NCI-H1105 (cell line): ENCODE measurements at regions not wholly inside any gene's neighbourhood (a gene's known extent, or its start where the extent isn't known, plus 50 kb on each side); places are given as distances from the start of the nearest gene placed in this dataset.

Experiments
- DNase-seq: peaks from one replicate; lab custom pipeline; 2025; lab: John Stamatoyannopoulos, UW

DNA sequence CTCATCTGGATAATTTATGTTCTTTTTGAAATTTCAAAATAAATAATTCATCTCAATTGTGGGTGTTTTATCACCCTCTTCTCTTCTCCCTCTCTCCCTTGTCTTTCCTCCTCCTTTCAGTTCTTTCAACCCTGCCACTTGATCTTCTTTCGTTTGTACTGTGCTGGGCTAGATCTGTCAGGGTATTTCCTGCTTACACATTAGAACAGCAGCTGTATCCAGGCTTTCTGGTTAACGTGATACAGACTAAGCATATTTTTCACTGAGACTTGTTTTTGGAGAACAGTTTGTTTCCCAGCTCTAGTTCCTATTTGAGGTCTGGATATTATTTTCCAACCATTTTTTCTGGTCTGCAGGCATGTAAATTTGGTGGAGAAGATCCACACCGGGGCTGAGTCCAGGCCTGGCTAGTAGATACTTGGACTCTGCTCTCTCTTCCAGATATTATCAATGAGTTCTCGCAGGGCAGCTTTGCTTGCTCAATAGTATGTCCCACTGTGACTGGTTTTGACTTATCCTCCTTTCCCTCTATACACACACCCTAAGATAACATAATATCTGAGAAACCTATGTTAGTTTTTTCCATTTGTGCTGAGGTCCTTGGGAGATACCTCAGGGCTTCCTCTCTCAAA lies 1310.7 kb upstream of the TENM3 start:
- no peak for DNase-seq

DNA sequence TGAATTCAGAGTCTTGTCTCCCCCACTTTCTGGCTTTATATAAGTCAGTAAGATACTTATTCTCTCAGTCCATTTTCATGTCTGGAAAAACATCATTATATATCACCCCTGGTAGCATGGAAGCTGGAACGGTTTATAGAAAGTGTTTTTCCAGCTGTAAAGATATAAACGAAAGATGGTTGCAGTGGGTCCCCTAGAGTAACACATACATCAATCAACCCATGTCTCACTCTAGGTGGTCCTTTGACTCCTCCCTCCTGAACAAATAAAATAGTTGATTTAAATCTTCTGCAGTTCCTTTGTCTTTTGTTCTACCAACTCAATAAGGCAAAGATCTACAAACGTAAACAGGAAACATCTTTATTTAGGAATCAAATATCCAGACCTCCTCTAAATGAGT lies 1306.1 kb upstream of the TENM3 start:
- no peak for DNase-seq

DNA sequence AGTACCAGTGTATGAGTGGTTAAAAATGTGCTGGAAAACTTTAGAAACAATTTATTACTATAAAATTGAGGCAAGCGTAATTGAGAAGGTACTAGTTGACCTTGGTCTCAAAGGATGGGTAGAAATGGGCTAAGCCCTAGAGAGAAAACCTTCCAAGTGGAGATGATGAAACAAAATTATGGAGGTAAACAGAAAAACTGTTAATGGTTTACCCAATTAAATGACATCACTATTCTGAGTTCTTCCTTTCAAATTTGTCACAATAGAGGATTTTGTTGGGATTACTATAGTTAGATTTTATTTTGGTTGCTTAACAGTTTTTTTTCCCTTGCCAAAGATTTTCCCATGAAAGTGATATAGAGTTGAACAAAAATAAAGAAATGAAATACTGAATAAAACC lies 1302.5 kb upstream of the TENM3 start:
- no peak for DNase-seq

DNA sequence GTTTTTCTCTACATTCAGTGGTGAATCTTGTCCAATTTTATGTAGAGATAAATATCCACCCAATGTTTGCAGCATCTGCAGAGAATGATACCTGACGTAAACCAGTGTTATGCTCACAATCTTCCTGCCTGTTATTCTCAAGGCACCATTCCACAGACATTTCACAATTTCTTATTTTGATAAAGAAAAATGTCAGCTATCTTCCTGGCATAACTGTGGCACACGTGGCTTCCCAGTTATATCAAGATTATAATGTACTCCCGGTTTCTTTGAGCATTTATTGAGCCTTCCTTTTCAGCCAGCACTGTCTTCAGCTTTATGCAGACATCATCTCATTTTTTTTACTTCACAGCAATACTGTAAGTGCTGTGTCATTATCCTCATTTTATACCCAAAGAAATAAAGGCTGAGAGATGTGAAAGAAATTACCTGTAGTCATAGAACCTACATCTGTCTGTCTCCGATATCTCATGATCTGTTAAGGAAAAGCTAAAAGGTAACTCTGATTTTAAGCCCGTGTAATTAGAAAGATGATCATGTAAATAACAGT lies 1300.8 kb upstream of the TENM3 start:
- DNase-seq, result no peak

DNA sequence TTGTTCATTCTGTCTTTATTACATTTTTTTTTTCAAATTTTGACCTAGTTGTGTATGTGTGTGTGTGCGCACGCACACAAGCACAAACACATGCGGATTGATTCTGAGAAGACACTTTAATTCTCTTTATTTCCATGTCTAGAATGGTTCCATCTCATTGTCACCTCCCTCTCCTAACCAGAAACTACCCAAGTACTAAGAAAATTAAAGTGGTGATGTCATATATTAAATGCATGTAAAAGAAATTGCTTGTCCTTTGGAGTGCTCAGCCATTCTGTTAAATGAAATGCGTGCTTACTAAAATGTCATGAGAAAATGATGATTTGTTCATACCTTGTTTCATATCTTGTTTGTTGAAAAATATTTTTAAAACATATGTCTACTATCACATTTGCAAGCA lies 1297.0 kb upstream of the TENM3 start:
- no peak for DNase-seq

DNA sequence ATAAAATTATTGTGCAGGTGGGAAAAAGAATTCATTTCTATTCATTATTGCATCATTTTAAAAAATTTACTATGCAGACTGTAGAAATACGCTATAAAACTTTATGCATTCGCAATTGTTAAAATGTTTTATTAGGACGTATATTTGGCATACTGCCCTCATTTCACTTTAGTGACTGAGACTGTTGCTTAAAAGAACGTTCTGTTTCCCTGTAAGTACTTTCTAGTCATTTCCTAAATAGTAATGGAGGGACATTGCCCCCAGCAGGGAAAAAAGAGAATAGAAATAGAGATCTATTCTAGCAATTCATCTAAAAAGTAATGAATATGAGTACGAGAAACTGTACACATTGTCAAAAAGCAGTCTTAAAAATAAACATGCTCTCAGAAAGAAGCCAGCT lies 1295.8 kb upstream of the TENM3 start:
- no peak for DNase-seq

DNA sequence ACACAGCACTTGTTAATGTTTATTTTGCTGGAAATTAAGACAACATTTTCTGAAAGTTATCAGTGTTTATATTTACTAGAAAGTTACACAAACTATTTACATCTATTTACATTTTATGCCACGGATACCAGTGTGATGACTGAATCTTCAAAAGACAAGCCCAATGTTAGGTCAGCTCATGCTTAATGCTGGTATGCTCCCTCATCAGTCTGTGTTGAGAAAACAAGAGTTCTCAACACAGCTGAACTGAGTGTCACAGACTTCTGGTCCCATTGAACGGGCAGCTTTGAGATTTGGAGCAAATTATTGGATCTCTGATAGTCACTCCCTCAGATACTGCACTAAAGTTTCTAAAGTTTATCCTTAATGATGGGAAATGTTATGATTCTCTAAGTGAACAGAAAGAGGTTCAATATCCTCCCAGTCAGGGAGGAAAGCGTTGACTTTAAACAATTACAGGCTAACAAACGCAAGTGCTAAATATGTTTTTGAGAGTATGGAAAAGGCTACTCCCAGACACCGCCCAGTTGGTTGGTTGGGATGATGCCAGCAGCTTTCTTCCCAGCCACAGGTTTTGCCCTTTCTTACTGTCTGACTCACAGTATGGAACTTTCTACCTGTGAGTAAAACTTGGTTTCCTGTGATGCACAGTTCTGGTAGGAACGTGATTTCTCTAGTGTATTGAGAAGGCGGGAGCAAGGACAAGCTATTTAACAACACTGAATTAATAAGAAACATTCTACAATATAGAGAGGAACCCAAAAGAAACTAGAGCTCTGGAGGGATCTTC lies 1293.6 kb upstream of the TENM3 start:
- DNase-seq, result no peak

DNA sequence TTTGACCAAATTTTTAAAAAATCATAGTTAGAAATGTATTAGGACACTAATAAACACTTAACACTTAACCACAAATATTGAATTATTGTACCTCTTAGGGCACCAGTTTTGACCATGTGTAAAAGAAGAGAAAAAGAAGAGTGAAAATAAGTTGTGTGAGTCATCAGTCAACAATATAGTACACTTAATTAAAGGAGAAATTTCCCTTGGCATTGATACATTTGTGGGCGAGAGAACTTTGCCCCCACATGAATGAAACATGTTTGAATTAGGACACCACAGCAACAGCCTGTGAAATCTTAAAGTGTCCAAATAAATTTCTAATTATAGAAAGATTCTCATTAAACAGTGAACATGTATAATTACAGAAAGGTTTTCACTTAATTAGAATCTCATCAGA lies 1292.8 kb upstream of the TENM3 start:
- DNase-seq, result no peak

DNA sequence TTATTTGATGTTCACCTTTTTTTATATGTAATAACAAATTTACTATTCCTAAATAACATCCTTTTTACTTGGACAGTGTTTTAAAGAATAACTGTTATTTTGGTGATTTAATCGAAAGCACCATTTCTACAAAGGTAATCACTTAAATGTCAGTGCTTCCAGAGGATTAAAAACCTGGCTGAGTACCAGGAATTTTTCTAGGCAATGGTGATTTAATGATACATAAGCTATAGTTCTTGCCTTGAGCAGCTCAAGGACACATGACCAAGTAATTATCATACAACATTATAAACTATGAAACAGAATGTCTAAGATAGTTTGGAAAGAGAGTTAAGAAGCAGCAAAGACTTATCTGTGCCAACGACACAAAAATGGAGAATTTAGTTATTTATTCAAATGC lies 1291.9 kb upstream of the TENM3 start:
- DNase-seq, result no peak

DNA sequence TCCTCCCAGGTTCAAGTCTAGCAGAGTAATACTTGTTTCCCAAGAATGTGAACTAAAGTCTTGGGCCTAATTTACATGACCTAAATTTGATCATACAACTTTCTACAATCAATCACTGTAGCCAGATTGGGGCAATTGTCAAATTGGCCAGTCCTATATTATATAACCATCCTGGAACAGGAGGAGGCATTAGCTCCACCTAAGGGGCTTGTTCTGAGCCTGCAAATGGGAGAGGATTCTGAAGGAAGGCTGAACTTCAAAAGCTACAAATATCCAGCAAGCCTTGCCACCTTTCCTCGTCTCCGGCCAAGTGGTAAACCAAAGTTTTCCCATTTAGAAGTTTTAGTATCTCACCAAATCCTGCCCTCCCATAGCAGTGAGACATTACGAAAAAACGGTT lies 1289.6 kb upstream of the TENM3 start:
- DNase-seq, result no peak

DNA sequence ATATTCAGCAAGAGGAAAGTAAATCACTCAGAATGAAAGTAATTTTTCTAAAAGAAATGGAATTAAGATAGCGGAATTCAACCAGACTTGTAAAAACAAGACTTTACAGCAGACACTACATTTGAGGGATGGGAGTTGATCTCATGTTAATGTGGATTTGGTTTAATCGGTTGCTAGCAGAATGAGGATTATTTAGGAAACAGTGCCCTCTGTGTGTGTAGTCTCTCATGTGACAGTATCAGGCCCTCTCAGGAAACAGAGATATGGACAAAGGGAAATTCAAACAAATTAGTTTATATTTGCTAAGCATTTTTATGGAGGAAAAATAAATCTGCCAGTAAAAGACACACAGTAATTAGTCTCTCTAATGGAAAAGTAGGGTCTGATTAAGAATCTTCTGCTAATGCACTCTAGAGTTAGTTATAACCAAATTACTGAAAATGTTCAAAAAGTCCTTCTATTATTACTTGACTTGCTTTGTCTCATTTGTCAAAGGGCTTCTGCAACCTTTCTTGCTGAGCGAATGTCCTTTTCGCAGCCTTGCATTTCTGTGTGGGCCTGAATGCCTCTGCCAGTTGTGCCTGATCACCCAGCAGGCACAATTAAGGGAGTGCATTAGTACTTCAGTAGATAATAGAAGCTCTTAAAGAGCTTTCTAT lies 1282.3 kb upstream of the TENM3 start:
- DNase-seq, result no peak

DNA sequence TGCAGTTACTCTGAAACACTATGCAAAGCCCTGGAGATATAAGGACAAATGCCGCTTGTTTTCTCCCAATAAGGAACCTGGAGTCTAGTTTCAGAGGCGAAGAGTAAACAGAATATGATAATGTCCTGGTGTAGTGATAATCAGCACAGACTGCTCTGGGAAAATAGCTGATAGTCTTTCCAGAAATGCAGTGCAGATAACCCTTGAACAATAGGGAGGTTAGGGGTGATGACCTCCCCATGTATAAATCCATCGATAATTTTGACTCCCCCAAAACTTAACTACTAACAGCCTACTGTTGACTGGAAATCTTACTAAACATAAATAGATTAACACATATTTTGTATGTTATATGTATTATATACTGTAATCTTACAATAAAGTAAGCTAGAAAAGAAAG lies 1280.9 kb upstream of the TENM3 start:
- DNase-seq, result no peak

DNA sequence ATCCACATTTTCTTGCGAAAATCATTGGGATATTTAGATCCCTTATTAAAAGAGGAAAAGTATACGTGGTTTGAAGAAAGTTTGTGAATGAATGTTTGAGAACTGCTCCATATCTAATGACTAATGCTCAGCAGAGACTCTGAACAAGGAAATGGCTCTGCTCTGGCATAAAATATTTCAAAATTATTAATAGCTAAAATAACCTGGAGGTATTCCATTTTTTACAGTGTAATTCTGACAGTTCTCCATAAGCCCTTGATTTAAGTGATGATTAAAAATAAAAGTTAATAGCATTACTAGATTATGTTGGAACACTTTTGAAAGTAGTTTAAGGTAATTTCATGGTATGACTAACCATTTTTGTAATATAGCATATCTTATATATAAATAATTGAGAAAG lies 1276.9 kb upstream of the TENM3 start:
- DNase-seq, result no peak

DNA sequence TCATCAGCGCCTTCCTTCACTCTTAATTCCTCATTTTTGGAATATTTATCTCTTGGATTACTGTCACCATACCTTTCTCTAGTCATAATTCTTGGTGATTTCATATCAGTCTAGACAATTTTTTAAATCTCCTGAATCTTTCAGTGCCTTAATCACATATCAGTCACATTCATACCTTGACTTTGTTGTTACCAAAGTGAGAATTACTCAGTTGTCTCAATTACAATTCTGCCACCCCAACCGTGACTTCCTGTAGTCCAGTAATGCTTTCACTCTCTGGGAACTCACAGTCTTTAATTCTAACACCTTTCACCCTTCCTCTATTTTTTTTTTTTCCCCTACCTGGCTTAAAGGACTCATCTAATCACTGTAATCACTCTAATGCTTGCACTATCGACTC lies 1275.3 kb upstream of the TENM3 start:
- DNase-seq, result no peak

DNA sequence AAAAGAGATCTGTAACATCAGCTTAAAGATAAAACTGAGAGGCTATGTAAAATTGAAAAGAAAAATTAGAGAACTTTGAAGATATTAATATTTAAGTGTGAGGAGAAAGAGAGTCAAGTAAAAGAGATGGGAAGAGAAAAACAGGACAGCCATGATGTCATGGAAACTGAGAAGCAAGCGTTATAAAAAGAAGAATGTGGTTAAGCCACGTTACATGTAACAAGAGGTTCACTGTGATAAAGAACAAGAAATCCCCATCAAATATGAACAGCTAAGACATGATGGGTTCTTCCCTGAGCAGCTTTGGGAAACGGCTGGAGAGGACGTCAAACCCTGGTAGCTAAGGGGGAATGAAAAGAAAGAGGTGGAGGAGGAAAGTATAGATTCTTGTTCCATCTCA lies 1269.3 kb upstream of the TENM3 start:
- DNase-seq, result no peak

DNA sequence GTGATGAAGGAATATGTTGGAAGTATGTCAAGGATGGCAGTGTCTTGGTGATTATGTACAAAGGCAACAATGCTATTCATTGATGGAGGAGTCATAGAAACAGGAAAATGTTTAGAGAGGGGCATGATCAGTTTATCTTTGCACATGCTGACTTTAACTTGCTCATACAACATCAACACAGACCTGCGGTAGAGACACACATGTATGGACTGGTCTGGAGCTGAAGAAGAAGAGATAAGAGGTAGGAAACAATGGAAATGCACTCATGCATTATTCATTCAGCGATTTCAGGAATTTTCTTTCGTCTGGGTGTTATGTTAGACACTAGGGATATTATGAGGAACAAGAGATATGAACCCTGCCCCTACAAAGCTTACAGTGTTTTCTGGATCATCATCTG lies 1252.3 kb upstream of the TENM3 start:
- DNase-seq, result no peak

DNA sequence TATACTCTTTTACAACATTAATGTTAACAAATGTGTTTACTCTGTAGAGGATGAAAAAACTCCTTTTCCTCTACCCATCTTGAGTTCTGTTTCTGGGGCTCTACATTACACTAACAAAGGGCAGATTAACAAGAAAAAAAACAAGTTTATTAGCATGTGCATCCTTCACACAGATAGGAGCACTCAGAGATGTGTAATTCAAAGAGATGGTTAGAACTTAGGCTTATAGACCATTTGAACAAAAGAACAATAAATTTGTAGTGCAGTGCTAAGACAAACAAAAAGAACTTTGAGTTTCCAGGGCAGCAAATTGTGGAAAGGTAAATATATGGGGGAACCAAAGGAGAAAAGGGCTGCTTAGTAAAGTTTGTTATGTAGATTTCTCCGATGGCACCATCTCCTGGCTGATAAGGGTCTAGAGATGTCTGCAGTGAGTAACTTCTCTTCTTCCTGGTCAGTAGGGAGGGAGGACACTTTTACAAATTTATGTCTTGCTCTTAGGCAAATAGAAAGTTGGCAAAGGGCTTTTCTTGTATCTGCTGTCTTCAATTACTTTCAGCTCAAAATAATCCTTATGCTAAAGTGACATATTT lies 1249.9 kb upstream of the TENM3 start:
- DNase-seq, result no peak

DNA sequence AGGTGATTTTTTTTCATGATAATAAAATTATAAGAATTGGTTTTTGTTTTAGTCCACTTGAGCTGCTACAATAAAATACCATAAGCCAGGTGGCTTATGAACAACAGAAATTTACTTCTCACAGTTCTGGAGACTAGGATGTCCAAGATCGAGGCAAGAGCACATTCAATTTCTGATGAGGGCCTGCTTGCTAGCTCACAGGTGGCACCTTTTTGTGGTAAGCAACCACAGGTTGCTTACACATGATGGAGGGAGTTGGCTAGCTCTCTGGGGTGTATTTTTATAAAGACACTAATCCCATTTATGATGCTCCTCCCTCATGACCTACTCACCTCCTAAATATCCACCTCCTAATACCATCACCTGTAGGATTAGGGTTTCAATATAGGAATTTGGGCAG lies 1248.5 kb upstream of the TENM3 start:
- no peak for DNase-seq

DNA sequence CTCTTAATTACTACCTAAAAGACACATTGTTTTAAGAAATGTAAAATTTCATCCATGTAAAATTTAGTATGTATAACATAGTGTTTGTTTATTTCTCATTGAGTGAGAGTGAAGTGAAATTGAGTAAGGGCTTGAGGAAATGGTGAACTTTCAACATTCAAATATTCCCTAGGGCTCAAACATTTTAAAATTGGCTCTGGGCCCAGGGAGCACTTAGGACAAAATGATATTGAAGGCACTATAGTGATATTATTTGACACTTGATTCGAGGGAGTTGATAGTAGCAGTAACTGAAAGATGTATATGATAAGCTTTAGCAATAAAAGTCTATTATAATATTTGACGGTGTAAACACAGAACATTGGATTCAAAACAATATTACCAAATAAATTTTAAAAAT lies 1244.0 kb upstream of the TENM3 start:
- peak; percentile 61 for DNase-seq

DNA sequence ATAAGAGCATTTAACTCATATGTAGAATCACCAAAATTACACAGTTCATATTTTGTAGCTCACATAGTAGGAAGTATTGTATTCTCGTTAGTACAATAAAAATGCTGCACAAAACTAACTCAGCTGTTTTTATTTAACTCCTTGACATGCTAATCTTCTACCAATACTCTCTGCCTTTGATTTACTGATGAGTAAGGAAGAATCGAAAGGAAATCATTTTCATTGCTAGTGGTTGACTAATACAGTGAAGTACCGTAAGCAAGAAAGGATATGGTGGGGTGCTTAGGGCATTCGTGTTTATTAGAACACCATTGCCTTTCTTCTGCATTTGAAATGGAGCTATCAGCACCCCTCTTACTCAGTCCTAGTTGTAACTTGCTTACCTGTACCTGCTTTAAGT lies 1239.1 kb upstream of the TENM3 start:
- no peak for DNase-seq

DNA sequence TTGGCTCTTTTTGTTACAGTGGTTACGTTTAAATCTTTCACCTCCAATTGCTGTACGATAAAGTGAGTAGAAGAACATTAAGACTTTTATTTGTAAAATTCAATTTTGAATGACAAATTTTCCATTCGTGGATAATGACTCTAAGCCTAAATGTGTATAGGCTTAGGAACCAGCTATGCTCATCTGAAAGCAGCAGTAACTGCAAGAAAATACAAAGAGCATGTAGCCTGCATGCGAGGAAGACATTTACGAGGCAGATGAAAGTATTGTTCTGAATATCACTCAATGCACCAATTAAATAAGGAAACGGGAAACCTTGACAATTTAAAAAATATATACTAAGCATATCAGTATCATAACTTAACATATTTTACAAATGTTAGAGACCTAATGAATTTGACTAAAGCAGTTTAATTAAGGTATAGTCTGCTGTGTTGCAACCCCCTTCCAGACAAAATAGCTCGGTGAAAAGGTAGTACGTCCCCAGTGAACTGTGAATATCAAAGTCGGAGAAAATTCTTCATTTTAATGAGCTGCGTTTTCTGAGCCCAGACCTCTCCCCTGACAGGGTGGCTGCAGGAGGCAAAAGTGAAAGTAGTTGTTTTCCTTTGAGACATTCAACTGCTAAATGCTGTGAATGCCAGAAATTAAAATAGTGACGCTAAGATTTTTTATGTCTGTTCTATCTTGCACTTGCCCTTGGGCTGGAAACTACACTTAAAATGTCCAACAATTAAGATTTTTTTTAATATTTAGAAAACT lies 1236.5 kb upstream of the TENM3 start:
- no peak for DNase-seq

DNA sequence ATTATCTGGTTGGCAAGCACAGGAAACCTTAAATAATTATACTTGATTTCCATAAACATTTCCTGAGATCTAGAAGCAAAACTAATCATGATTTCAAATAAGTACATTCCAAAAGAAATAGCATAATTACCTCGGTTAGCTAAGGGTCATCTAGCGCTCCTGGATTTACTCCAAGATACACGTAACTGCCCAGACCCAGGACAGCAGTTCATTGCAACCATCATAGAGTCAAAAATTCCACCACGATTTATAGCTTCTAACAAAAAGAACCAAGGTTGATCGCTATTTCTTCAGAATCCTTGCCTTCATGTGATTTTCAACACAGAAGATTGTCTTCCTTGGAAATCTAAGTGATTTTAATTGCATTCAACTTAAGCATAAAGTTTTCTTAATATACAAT lies 1235.5 kb upstream of the TENM3 start:
- DNase-seq, result no peak
